HG03565 (cell line): ENCODE measurements at regions not wholly inside any gene's neighbourhood (a gene's known extent, or its start where the extent isn't known, plus 50 kb on each side); places are given as distances from the start of the nearest gene placed in this dataset.

Source experiments
- ATAC-seq: cut with Tn5 transposase; IDR thresholded peaks from one replicate; pipeline ENCODE4 v1.9.1; 2021; ENCODE audit warnings: mild to moderate bottlenecking, moderate library complexity; ENCODE audit not compliant: unreplicated experiment

- no peak for ATAC-seq
These were observed 82.3 kb downstream of the CEBPB start for GRCh38 chr20:50272724-50273446.

GRCh38 chr20:50273601-50274491 is 83.2 kb downstream of the CEBPB start:
- no peak for ATAC-seq

GRCh38 chr20:50274570-50275430 is 84.2 kb downstream of the CEBPB start:
- no peak for ATAC-seq

GRCh38 chr20:50276119-50277063 is 85.8 kb downstream of the CEBPB start:
- no peak for ATAC-seq

GRCh38 chr20:50277064-50277415 is 86.4 kb downstream of the CEBPB start:
- no peak for ATAC-seq

GRCh38 chr20:50277460-50278376 is 87.1 kb downstream of the CEBPB start:
- no peak for ATAC-seq

- no peak for ATAC-seq
These were observed 87.7 kb downstream of the CEBPB start for GRCh38 chr20:50278377-50278683.

- no peak for ATAC-seq
These were observed 88.3 kb downstream of the CEBPB start for GRCh38 chr20:50278684-50279531.

GRCh38 chr20:50279988-50280850 is 89.6 kb downstream of the CEBPB start:
- no peak for ATAC-seq

- ATAC-seq: no peak
These were observed 90.4 kb downstream of the CEBPB start for GRCh38 chr20:50280851-50281655.

- no peak for ATAC-seq
These were observed 91.4 kb downstream of the CEBPB start for GRCh38 chr20:50281831-50282591.

GRCh38 chr20:50282592-50283241 is 92.1 kb downstream of the CEBPB start:
- no peak for ATAC-seq

- no peak for ATAC-seq
These were observed 92.7 kb downstream of the CEBPB start for GRCh38 chr20:50283370-50283769.

- no peak for ATAC-seq
These were observed 93.5 kb downstream of the CEBPB start for GRCh38 chr20:50283922-50284810.
